Upper lobe of left lung (tissue), 6 donors: ENCODE measurements at regions not wholly inside any gene's neighbourhood (a gene's known extent, or its start where the extent isn't known, plus 50 kb on each side); places are given as distances from the start of the nearest gene placed in this dataset.

Experiments used
- ATAC-seq, 2 donors: fragments of 200-7000 bp; cut with Tn5 transposase; one replicate each; pipeline ENCODE4 v1.9.1; 2022; ENCODE audit warnings: mild to moderate bottlenecking in 2 of 2, moderate library complexity in 2 of 2; ENCODE audit not compliant: low FRiP score in 2 of 2
- DNase-seq, 2 donors: peaks; one replicate each; pipeline ENCODE4 v3.0.0-alpha.2; 2019 to 2020
- H3K27ac ChIP-seq, 4 donors: fragments of 200-600 bp; sonication (generic); one replicate each; pipeline ENCODE4 v1.5.1; 2016 to 2019
- H3K27me3 ChIP-seq, 4 donors: fragments of 200-600 bp; sonication (generic); one replicate each; pipeline ENCODE4 v1.5.1; 2017 to 2019
- H3K36me3 ChIP-seq, 4 donors: fragments of 200-600 bp; sonication (generic); one replicate each; pipeline ENCODE4 v1.5.1; 2016 to 2019
- H3K4me1 ChIP-seq, 4 donors: fragments of 200-600 bp; sonication (generic); one replicate each; pipeline ENCODE4 v1.5.1; 2018 to 2019
- H3K4me3 ChIP-seq, 4 donors: fragments of 200-600 bp; sonication (generic); one replicate each; pipeline ENCODE4 v1.5.1; 2017 to 2019; ENCODE audit warnings: mild to moderate bottlenecking in 2 of 4, moderate library complexity in 1 of 4
- H3K9me3 ChIP-seq, 4 donors: fragments of 200-600 bp; sonication (generic); one replicate each; pipeline ENCODE4 v1.5.1; 2018 to 2019
- EP300 ChIP-seq, 4 donors: sonication (generic); formaldehyde crosslinking; IDR thresholded peaks; one replicate each; pipeline ENCODE4 v1.5.1; 2017; ENCODE audit warnings: antibody characterized with exemption in 4 of 4, control low read depth in 2 of 4
- POLR2A ChIP-seq, 4 donors: fragments of 450-650 bp; IDR thresholded peaks; one replicate each; pipeline ENCODE4 v1.5.1; 2016 to 2017; ENCODE audit warnings: antibody characterized with exemption in 4 of 4, mild to moderate bottlenecking in 2 of 4
- POLR2AphosphoS5 ChIP-seq, 2 donors: sonication (generic); formaldehyde crosslinking; IDR thresholded peaks; one replicate each; pipeline ENCODE4 v1.5.1; 2017; ENCODE audit warnings: antibody characterized with exemption in 2 of 2
- WGBS, 2 donors: methylation state at CpG; one replicate each; pipeline ENCODE4 v1.1.5; 2017 to 2018; 5-methylcytosine and 5-hydroxymethylcytosine counted together
- TF ChIP-seq, protein P1 (sequence below), 6 experiments: fragments of 450-650 bp in 4 of 6; fragments of 200-600 bp in 2 of 6; sonication (generic) in 2 of 6; IDR thresholded peaks; one replicate each; pipeline ENCODE4 v1.5.1; 2016 to 2019; ENCODE audit warnings: antibody characterized with exemption in 6 of 6
- donor health status: DM: no; HTN: no; CAD: no; lungs with moderate emphysema.
- donor health status: DM: no; HTN: yes; CAD: no; lungs with severe emphysema.

DNA sequence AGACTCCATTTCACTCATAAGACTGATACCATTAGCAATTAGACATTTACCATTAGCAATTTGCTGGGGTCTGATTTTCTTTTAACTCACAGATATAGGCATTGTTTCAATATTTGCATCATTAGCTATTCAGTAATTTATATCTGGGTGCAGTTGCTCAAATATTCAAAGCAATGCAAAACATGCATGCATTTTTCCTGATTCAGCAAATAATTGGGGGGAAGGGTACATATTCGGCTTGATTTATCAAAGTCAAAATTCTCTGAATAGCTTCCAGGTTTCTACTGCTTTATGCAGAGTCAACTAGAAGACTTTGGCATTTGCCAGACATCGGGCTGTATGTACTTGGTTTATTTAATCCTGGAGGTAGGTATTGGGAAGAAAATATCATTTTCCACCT, 315.6 kb upstream of the NR2F2 start:
- Histone ChIP-seq H3K9me3 (no peaks in the 10 kb centered on the region), H3K27ac (no peak overlapping the region), H3K4me3 (no peak overlapping the region), H3K27me3 (no peaks in the 10 kb centered on the region), H3K36me3 (no peaks in the 10 kb centered on the region), H3K4me1 (no peaks in the 10 kb centered on the region)
- ATAC-seq (no peak), DNase-seq (no peak)
- TF ChIP-seq POLR2A (IDR thresholded peaks at IDR 0.05) (no peak), POLR2AphosphoS5 (IDR thresholded peaks at IDR 0.05) (no peak)
- 90% methylated on average over 2 of the region's 2 CpGs for WGBS, 2 donors

GRCh38 chr15:96019114-96019513, 311.4 kb upstream of the NR2F2 start:
- peak in 1 of 2 donors; percentile 23 for ATAC-seq
- TF ChIP-seq POLR2A (IDR thresholded peaks at IDR 0.05) (no peak), EP300 (IDR thresholded peaks at IDR 0.05) (no peak), POLR2AphosphoS5 (IDR thresholded peaks at IDR 0.05) (no peak)
- TF ChIP-seq, protein P1, sequence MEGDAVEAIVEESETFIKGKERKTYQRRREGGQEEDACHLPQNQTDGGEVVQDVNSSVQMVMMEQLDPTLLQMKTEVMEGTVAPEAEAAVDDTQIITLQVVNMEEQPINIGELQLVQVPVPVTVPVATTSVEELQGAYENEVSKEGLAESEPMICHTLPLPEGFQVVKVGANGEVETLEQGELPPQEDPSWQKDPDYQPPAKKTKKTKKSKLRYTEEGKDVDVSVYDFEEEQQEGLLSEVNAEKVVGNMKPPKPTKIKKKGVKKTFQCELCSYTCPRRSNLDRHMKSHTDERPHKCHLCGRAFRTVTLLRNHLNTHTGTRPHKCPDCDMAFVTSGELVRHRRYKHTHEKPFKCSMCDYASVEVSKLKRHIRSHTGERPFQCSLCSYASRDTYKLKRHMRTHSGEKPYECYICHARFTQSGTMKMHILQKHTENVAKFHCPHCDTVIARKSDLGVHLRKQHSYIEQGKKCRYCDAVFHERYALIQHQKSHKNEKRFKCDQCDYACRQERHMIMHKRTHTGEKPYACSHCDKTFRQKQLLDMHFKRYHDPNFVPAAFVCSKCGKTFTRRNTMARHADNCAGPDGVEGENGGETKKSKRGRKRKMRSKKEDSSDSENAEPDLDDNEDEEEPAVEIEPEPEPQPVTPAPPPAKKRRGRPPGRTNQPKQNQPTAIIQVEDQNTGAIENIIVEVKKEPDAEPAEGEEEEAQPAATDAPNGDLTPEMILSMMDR (IDR thresholded peaks at IDR 0.05), result no peak
- Histone ChIP-seq H3K9me3 (peaks cover 0 to 3% (median 0%) of the 10 kb centered on the region in 4 donors), H3K27me3 (no peaks in the 10 kb centered on the region), H3K27ac (no peak overlapping the region), H3K4me3 (no peak overlapping the region), H3K36me3 (no peaks in the 10 kb centered on the region), H3K4me1 (no peaks in the 10 kb centered on the region)
- DNase-seq, result no peak
- 84 to 87% methylated on average over 6 of the region's 6 CpGs for WGBS, 2 donors

- Histone ChIP-seq H3K4me1 (no peaks in the 10 kb centered on the region), H3K4me3 (no peak overlapping the region), H3K27ac (no peak overlapping the region), H3K27me3 (no peaks in the 10 kb centered on the region), H3K9me3 (peaks cover 0 to 3% (median 0%) of the 10 kb centered on the region in 4 donors), H3K36me3 (no peaks in the 10 kb centered on the region)
- 88% methylated on average over 4 of the region's 4 CpGs for WGBS, 2 donors
- TF ChIP-seq EP300 (IDR thresholded peaks at IDR 0.05), result no peak
- no peak for TF ChIP-seq POLR2AphosphoS5 (IDR thresholded peaks at IDR 0.05)
- TF ChIP-seq POLR2A (IDR thresholded peaks at IDR 0.05), result no peak
- TF ChIP-seq, protein P1 (IDR thresholded peaks at IDR 0.05), result no peak
- ATAC-seq (no peak), DNase-seq (no peak)
Observed at GRCh38 chr15:96020133-96020532, 310.4 kb upstream of the NR2F2 start.

DNA sequence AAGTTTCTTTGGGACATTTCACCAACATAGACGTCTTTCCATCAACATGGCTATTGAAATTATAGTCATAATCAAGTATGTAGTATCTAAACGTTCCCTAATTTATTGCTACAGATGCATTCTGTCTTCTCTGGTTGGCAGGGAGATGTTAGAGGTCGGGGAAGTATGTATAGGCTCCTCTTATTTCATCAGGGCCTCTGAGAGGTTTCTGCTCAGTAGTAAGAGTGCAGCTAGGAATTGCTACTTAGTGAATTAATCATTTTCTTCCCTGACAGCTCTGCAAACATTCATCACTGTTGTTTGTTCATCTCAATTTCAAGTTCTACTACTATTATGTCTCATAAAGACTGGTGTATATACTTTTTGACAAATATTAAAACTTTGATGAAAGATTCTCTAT, 309.7 kb upstream of the NR2F2 start:
- Histone ChIP-seq H3K4me1 (no peaks in the 10 kb centered on the region), H3K9me3 (peaks cover 0 to 3% (median 0%) of the 10 kb centered on the region in 4 donors), H3K27ac (no peak overlapping the region), H3K4me3 (no peak overlapping the region), H3K36me3 (no peaks in the 10 kb centered on the region), H3K27me3 (no peaks in the 10 kb centered on the region)
- TF ChIP-seq POLR2A (IDR thresholded peaks at IDR 0.05) (no peak), EP300 (IDR thresholded peaks at IDR 0.05) (no peak), POLR2AphosphoS5 (IDR thresholded peaks at IDR 0.05) (no peak)
- TF ChIP-seq, protein P1 (IDR thresholded peaks at IDR 0.05), result no peak
- DNase-seq, result no peak
- 51 to 59% methylated on average over 3 of the region's 3 CpGs for WGBS, 2 donors
- ATAC-seq, result no peak

DNA sequence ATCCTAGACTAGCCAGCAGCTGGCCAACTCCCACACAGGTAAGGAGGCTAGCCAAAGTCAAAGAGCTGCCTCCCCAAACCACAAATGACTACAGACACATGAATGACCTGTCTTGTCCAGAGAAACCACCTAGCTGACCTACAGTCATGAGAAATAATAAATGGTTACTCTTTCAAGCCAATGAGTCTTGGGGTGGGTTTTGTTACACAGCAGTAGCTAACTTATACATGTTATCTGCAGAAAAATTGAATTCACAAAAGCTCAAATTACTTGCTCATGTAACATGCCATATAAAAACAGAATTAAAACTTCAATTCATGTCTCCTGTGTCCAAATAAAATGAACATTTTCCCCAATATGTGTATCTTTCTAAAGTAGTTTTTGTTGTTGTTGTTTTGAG, 307.4 kb upstream of the NR2F2 start:
- no peak overlapping the region for H3K27ac ChIP-seq
- no peaks in the 10 kb centered on the region for H3K27me3 ChIP-seq
- peaks cover 0 to 3% (median 0%) of the 10 kb centered on the region in 4 donors for H3K9me3 ChIP-seq
- ATAC-seq (no peak), DNase-seq (no peak)
- H3K4me1 ChIP-seq, result no peaks in the 10 kb centered on the region
- H3K36me3 ChIP-seq, result no peaks in the 10 kb centered on the region
- TF ChIP-seq POLR2A (IDR thresholded peaks at IDR 0.05) (no peak), EP300 (IDR thresholded peaks at IDR 0.05) (no peak), POLR2AphosphoS5 (IDR thresholded peaks at IDR 0.05) (no peak)
- TF ChIP-seq, protein P1 (IDR thresholded peaks at IDR 0.05), result no peak
- H3K4me3 ChIP-seq, result no peak overlapping the region
